ENCODE measurements at regions not wholly inside any gene's neighbourhood (a gene's known extent, or its start where the extent isn't known, plus 50 kb on each side); places are given as distances from the start of the nearest gene placed in this dataset.
"Not testable (repeated sequence)": the region's sequence is repeated elsewhere in the genome, so short reads cannot be mapped to it uniquely, and the experiment has no call there.

- no peak for DNase-seq
Measured at GRCh38 chr7:155377838-155378579, 79.9 kb upstream of the EN2 start.

- no peak for DNase-seq
Measured at GRCh38 chr7:155378580-155378934, 79.4 kb upstream of the EN2 start.

GRCh38 chr7:155378959-155379871 lies 78.7 kb upstream of the EN2 start:
- DNase-seq = no peak

GRCh38 chr7:155380221-155380861 lies 77.6 kb upstream of the EN2 start:
- DNase-seq = peak; percentile 92

GRCh38 chr7:155380976-155381851 lies 76.7 kb upstream of the EN2 start:
- DNase-seq = no peak

GRCh38 chr7:155381852-155382801 lies 75.8 kb upstream of the EN2 start:
- no peak for DNase-seq

- no peak for DNase-seq
Measured at GRCh38 chr7:155382802-155383171, 75.1 kb upstream of the EN2 start.

GRCh38 chr7:155383756-155384491 lies 74.0 kb upstream of the EN2 start:
- no peak for DNase-seq

GRCh38 chr7:155384751-155385150 lies 73.2 kb upstream of the EN2 start:
- DNase-seq = no peak

GRCh38 chr7:155385182-155385581 lies 72.7 kb upstream of the EN2 start:
- DNase-seq = not testable (repeated sequence)

- no peak for DNase-seq
Measured at GRCh38 chr7:155386608-155387007, 71.3 kb upstream of the EN2 start.

- DNase-seq = no peak
Measured at GRCh38 chr7:155387066-155387620, 70.8 kb upstream of the EN2 start.

- no peak for DNase-seq
Measured at GRCh38 chr7:155388561-155388960, 69.4 kb upstream of the EN2 start.

GRCh38 chr7:155391414-155391813 lies 66.5 kb upstream of the EN2 start:
- DNase-seq = no peak

- no peak for DNase-seq
Measured at GRCh38 chr7:155392726-155393570, 65.0 kb upstream of the EN2 start.

- no peak for DNase-seq
Measured at GRCh38 chr7:155394413-155394812, 63.5 kb upstream of the EN2 start.

GRCh38 chr7:155395176-155395797 lies 62.6 kb upstream of the EN2 start:
- no peak for DNase-seq

GRCh38 chr7:155396661-155397060 lies 61.3 kb upstream of the EN2 start:
- DNase-seq = no peak
